ENCODE measurements at regions not wholly inside any gene's neighbourhood (a gene's known extent, or its start where the extent isn't known, plus 50 kb on each side); places are given as distances from the start of the nearest gene placed in this dataset.

DNA sequence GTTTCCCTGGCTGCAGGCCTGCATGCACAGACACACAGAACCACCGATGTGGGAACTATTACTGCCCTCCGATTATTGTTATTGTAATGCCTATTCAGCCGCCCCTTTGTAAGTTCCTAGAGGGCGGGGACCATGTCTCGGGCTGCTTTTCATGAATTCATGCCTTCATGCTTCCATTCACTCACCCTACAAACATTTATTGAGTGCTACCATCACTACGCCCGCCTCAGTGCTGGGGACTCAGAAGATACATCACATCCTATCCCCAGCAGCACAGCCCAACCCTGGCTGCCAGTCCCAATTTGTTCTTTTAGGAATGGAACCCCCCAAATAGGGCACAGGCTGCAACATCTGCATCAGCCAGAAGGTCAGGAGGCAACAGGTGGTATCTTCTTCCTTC, 75.9 kb downstream of the FOXA2 start (continued):
- TF ChIP-seq, protein P1, sequence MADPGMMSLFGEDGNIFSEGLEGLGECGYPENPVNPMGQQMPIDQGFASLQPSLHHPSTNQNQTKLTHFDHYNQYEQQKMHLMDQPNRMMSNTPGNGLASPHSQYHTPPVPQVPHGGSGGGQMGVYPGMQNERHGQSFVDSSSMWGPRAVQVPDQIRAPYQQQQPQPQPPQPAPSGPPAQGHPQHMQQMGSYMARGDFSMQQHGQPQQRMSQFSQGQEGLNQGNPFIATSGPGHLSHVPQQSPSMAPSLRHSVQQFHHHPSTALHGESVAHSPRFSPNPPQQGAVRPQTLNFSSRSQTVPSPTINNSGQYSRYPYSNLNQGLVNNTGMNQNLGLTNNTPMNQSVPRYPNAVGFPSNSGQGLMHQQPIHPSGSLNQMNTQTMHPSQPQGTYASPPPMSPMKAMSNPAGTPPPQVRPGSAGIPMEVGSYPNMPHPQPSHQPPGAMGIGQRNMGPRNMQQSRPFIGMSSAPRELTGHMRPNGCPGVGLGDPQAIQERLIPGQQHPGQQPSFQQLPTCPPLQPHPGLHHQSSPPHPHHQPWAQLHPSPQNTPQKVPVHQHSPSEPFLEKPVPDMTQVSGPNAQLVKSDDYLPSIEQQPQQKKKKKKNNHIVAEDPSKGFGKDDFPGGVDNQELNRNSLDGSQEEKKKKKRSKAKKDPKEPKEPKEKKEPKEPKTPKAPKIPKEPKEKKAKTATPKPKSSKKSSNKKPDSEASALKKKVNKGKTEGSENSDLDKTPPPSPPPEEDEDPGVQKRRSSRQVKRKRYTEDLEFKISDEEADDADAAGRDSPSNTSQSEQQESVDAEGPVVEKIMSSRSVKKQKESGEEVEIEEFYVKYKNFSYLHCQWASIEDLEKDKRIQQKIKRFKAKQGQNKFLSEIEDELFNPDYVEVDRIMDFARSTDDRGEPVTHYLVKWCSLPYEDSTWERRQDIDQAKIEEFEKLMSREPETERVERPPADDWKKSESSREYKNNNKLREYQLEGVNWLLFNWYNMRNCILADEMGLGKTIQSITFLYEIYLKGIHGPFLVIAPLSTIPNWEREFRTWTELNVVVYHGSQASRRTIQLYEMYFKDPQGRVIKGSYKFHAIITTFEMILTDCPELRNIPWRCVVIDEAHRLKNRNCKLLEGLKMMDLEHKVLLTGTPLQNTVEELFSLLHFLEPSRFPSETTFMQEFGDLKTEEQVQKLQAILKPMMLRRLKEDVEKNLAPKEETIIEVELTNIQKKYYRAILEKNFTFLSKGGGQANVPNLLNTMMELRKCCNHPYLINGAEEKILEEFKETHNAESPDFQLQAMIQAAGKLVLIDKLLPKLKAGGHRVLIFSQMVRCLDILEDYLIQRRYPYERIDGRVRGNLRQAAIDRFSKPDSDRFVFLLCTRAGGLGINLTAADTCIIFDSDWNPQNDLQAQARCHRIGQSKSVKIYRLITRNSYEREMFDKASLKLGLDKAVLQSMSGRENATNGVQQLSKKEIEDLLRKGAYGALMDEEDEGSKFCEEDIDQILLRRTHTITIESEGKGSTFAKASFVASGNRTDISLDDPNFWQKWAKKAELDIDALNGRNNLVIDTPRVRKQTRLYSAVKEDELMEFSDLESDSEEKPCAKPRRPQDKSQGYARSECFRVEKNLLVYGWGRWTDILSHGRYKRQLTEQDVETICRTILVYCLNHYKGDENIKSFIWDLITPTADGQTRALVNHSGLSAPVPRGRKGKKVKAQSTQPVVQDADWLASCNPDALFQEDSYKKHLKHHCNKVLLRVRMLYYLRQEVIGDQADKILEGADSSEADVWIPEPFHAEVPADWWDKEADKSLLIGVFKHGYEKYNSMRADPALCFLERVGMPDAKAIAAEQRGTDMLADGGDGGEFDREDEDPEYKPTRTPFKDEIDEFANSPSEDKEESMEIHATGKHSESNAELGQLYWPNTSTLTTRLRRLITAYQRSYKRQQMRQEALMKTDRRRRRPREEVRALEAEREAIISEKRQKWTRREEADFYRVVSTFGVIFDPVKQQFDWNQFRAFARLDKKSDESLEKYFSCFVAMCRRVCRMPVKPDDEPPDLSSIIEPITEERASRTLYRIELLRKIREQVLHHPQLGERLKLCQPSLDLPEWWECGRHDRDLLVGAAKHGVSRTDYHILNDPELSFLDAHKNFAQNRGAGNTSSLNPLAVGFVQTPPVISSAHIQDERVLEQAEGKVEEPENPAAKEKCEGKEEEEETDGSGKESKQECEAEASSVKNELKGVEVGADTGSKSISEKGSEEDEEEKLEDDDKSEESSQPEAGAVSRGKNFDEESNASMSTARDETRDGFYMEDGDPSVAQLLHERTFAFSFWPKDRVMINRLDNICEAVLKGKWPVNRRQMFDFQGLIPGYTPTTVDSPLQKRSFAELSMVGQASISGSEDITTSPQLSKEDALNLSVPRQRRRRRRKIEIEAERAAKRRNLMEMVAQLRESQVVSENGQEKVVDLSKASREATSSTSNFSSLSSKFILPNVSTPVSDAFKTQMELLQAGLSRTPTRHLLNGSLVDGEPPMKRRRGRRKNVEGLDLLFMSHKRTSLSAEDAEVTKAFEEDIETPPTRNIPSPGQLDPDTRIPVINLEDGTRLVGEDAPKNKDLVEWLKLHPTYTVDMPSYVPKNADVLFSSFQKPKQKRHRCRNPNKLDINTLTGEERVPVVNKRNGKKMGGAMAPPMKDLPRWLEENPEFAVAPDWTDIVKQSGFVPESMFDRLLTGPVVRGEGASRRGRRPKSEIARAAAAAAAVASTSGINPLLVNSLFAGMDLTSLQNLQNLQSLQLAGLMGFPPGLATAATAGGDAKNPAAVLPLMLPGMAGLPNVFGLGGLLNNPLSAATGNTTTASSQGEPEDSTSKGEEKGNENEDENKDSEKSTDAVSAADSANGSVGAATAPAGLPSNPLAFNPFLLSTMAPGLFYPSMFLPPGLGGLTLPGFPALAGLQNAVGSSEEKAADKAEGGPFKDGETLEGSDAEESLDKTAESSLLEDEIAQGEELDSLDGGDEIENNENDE (IDR thresholded peaks at IDR 0.05; ENCODE audit: insufficient replicate concordance, low read length): no peak
- TF ChIP-seq MAX (IDR thresholded peaks at IDR 0.05) (no peak), MAFK (IDR thresholded peaks at IDR 0.05; ENCODE audit: low read depth, low read length) (no peak), HDAC6 (IDR thresholded peaks at IDR 0.05; ENCODE audit: low read depth, low read length) (no peak), CBX5 (IDR thresholded peaks at IDR 0.05; ENCODE audit: low read depth, low read length) (no peak), RBBP5 (IDR thresholded peaks at IDR 0.05; ENCODE audit: borderline replicate concordance, low read depth, low read length) (no peak), POU5F1 (IDR thresholded peaks at IDR 0.05; ENCODE audit: low read depth, low read length) (no peak)

All from H1 (cell line).